GM12892 (cell line): ENCODE measurements at regions not wholly inside any gene's neighbourhood (a gene's known extent, or its start where the extent isn't known, plus 50 kb on each side); places are given as distances from the start of the nearest gene placed in this dataset.

ENCODE experiments used
- POLR2A ChIP-seq: IDR thresholded peaks from 2 replicates; pipeline ENCODE4 v1.6.1; 2011; ENCODE audit warnings: low read depth, low read length, control low read depth
- POLR2AphosphoS5 ChIP-seq: IDR thresholded peaks from 2 replicates; pipeline ENCODE4 v1.6.1; 2011; ENCODE audit warnings: low read depth, low read length, control low read depth
- TAF1 ChIP-seq: IDR thresholded peaks from 2 replicates; pipeline ENCODE4 v1.6.1; 2011; ENCODE audit warnings: low read depth, mild to moderate bottlenecking, control low read depth, low read length, borderline replicate concordance

DNA sequence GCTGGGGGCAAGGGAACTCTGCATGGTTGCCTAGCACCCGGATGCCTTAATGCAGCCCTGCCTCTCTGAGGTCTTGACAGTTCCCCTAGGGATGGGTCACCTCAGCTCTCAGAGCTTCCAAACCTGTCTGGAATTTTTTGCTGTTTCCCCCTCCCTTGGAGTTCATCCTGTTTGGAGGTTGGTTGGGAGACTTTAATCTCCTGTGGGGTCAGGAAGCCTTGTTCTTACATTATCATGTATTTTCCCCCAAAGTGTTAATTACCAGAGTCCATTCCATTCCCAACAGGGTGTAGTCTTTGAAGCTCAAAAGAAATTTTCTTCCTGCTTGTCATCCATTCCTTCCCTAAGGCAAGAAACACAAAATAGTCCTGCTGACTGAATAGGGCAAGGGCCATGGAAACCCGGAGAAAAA lies 150.3 kb upstream of the SPRY4 start:
- TF ChIP-seq POLR2A (no peak), POLR2AphosphoS5 (no peak), TAF1 (no peak)
